ENCODE measurements at regions not wholly inside any gene's neighbourhood (a gene's known extent, or its start where the extent isn't known, plus 50 kb on each side); places are given as distances from the start of the nearest gene placed in this dataset.
"Not testable (repeated sequence)": the region's sequence is repeated elsewhere in the genome, so short reads cannot be mapped to it uniquely, and the experiment has no call there.

- no peak for DNase-seq (ENCODE audit: low spot score)
- Histone ChIP-seq H3K36me3 (ENCODE audit: control insufficient read depth in 4 of 4, insufficient read depth in 3 of 4, low read depth in 1 of 4, low read length in 3 of 4) (no peaks in the 10 kb centered on the region), H3K4me1 (ENCODE audit: control insufficient read depth in 4 of 4, insufficient read depth in 4 of 4, low read length in 3 of 4) (no peaks in the 10 kb centered on the region), H3K4me3 (ENCODE audit: low read depth in 1 of 3, low read length in 3 of 3) (no peak overlapping the region), H3K9me3 (ENCODE audit: control insufficient read depth in 4 of 4, low read length in 3 of 4) (no peaks in the 10 kb centered on the region), H3K9ac (ENCODE audit: low read depth in 1 of 2, low read length in 2 of 2) (no peak overlapping the region), H3K27me3 (ENCODE audit: control insufficient read depth in 4 of 4, insufficient read depth in 4 of 4, low read length in 3 of 4) (no peaks in the 10 kb centered on the region), H3K27ac (ENCODE audit: low read depth in 1 of 2, low read length in 2 of 2) (no peak overlapping the region)
- no peak for TF ChIP-seq HNF4G (IDR thresholded peaks at IDR 0.05)
- peak in 1 of 2 donors; percentile 70 for TF ChIP-seq HNF4A (conservative IDR thresholded peaks at IDR 0.05)
- peak in 1 of 2 donors; percentile 30 for TF ChIP-seq RXRA (IDR thresholded peaks at IDR 0.05)
- no peak for TF ChIP-seq SP1 (IDR thresholded peaks at IDR 0.05)
- 67% methylated on average over 5 of the region's 5 CpGs for WGBS
These were observed 63.3 kb upstream of the KYNU start for GRCh38 chr2:142813830-142814829.

GRCh38 chr2:142811644-142812043 lies 65.8 kb upstream of the KYNU start:
- DNase-seq (ENCODE audit: low spot score); H3K4me3 ChIP-seq (ENCODE audit: low read depth in 1 of 3, low read length in 3 of 3): not testable (repeated sequence)
- WGBS, result 83% methylated on average over 13 of the region's 13 CpGs

GRCh38 chr2:142805244-142805643 lies 72.2 kb upstream of the KYNU start:
- TF ChIP-seq NR2F2 (IDR thresholded peaks at IDR 0.05), result no peak
- no peak for TF ChIP-seq CTCF (IDR thresholded peaks at IDR 0.05; ENCODE audit: low read depth, low read length, missing input control)
- no peak for TF ChIP-seq JUND (IDR thresholded peaks at IDR 0.05)
- TF ChIP-seq HNF4G (IDR thresholded peaks at IDR 0.05), result no peak
- TF ChIP-seq TAF1 (conservative IDR thresholded peaks at IDR 0.05), result no peak
- no peak for TF ChIP-seq YY1 (IDR thresholded peaks at IDR 0.05)
- no peak for TF ChIP-seq FOXA2 (IDR thresholded peaks at IDR 0.05)
- TF ChIP-seq ZBTB33 (IDR thresholded peaks at IDR 0.05), result no peak
- TF ChIP-seq RXRA (IDR thresholded peaks at IDR 0.05), result no peak
- TF ChIP-seq EGR1 (IDR thresholded peaks at IDR 0.05; ENCODE audit: low read depth in 2 of 2), result no peak
- no peak for TF ChIP-seq MAX (IDR thresholded peaks at IDR 0.05)
- TF ChIP-seq HNF4A (conservative IDR thresholded peaks at IDR 0.05), result no peak
- TF ChIP-seq ATF3 (IDR thresholded peaks at IDR 0.05), result no peak
- no peak for TF ChIP-seq SP1 (IDR thresholded peaks at IDR 0.05)
- H3K27me3 ChIP-seq (ENCODE audit: control insufficient read depth in 4 of 4, insufficient read depth in 4 of 4, low read length in 3 of 4), result no peaks in the 10 kb centered on the region
- DNase-seq (ENCODE audit: low spot score), result no peak

More at GRCh38 chr2:142811644-142812043, 65.8 kb upstream of the KYNU start:
- H3K9me3 ChIP-seq (ENCODE audit: control insufficient read depth in 4 of 4, low read length in 3 of 4); H3K4me1 ChIP-seq (ENCODE audit: control insufficient read depth in 4 of 4, insufficient read depth in 4 of 4, low read length in 3 of 4); H3K36me3 ChIP-seq (ENCODE audit: control insufficient read depth in 4 of 4, insufficient read depth in 3 of 4, low read depth in 1 of 4, low read length in 3 of 4); H3K27ac ChIP-seq (ENCODE audit: low read depth in 1 of 2, low read length in 2 of 2); H3K9ac ChIP-seq (ENCODE audit: low read depth in 1 of 2, low read length in 2 of 2); H3K27me3 ChIP-seq (ENCODE audit: control insufficient read depth in 4 of 4, insufficient read depth in 4 of 4, low read length in 3 of 4): not testable (repeated sequence)

More at GRCh38 chr2:142805244-142805643, 72.2 kb upstream of the KYNU start:
- Histone ChIP-seq H3K9ac (ENCODE audit: low read depth in 1 of 2, low read length in 2 of 2) (no peak overlapping the region), H3K4me1 (ENCODE audit: control insufficient read depth in 4 of 4, insufficient read depth in 4 of 4, low read length in 3 of 4) (no peaks in the 10 kb centered on the region), H3K36me3 (ENCODE audit: control insufficient read depth in 4 of 4, insufficient read depth in 3 of 4, low read depth in 1 of 4, low read length in 3 of 4) (no peaks in the 10 kb centered on the region), H3K4me3 (ENCODE audit: low read depth in 1 of 3, low read length in 3 of 3) (no peak overlapping the region), H3K27ac (ENCODE audit: low read depth in 1 of 2, low read length in 2 of 2) (no peak overlapping the region), H3K9me3 (ENCODE audit: control insufficient read depth in 4 of 4, low read length in 3 of 4) (no peaks in the 10 kb centered on the region)
